Transverse colon (tissue), 3 donors: ENCODE measurements at regions not wholly inside any gene's neighbourhood (a gene's known extent, or its start where the extent isn't known, plus 50 kb on each side); places are given as distances from the start of the nearest gene placed in this dataset.

Experiments used
- CTCF ChIP-seq, 5 experiments: fragments of 200-600 bp in 3 of 5; fragments of 450-650 bp in 2 of 5; sonication (generic) in 3 of 5; IDR thresholded peaks; 1 replicate in 2 of 5; 2 replicates in 3 of 5; pipeline ENCODE4 v1.5.1; 2016 to 2017; ENCODE audit warnings: antibody characterized with exemption in 5 of 5, inconsistent platforms in 3 of 5, mild to moderate bottlenecking in 2 of 5, moderate library complexity in 1 of 5
- EP300 ChIP-seq: sonication (generic); formaldehyde crosslinking; IDR thresholded peaks from one replicate; pipeline ENCODE4 v1.6.1; 2017; ENCODE audit warnings: antibody characterized with exemption, low read depth
- POLR2A ChIP-seq: fragments of 450-650 bp; IDR thresholded peaks from one replicate; pipeline ENCODE4 v1.6.1; 2016; ENCODE audit warnings: antibody characterized with exemption, mild to moderate bottlenecking, moderate library complexity

GRCh38 chr11:127052404-127052803, 51.8 kb upstream of the KIRREL3 start:
- TF ChIP-seq POLR2A (no peak), CTCF (IDR thresholded peaks at IDR 0.05) (no peak), EP300 (no peak)
